Esophagus muscularis mucosa (tissue), 4 donors: ENCODE measurements at regions not wholly inside any gene's neighbourhood (a gene's known extent, or its start where the extent isn't known, plus 50 kb on each side); places are given as distances from the start of the nearest gene placed in this dataset.
"Not testable (repeated sequence)": the region's sequence is repeated elsewhere in the genome, so short reads cannot be mapped to it uniquely, and the experiment has no call there.

Experiments
- DNase-seq: peaks from one replicate; pipeline ENCODE4 v3.0.0-alpha.2; 2017; ENCODE audit errors: extremely low spot score
- H3K27ac ChIP-seq, 4 donors: fragments of 200-600 bp; sonication (generic); replicated peaks in 1 of 4; 1 replicate in 3 of 4; 2 replicates in 1 of 4; pipeline ENCODE4 v1.5.1; 2016 to 2019; ENCODE audit warnings: mild to moderate bottlenecking in 1 of 4
- H3K27me3 ChIP-seq, 4 donors: fragments of 200-600 bp; sonication (generic); one replicate each; pipeline versions ENCODE4 v1.5.1 to v1.6.0; 2016 to 2019
- H3K36me3 ChIP-seq, 4 donors: fragments of 200-600 bp; sonication (generic); one replicate each; pipeline ENCODE4 v1.5.1; 2016 to 2019
- H3K4me1 ChIP-seq, 4 donors: fragments of 200-600 bp; sonication (generic); one replicate each; pipeline ENCODE4 v1.5.1; 2016 to 2019
- H3K4me3 ChIP-seq, 4 donors: fragments of 200-600 bp; sonication (generic); 1 replicate in 2 of 4; 2 replicates in 2 of 4; pipeline ENCODE4 v1.5.1; 2016 to 2019; ENCODE audit warnings: mild to moderate bottlenecking in 4 of 4, moderate library complexity in 1 of 4
- H3K9me3 ChIP-seq, 4 donors: fragments of 200-600 bp; sonication (generic); 1 replicate in 3 of 4; 2 replicates in 1 of 4; pipeline ENCODE4 v1.5.1; 2016 to 2019
- EP300 ChIP-seq: sonication (generic); formaldehyde crosslinking; IDR thresholded peaks from one replicate; pipeline ENCODE4 v1.6.1; 2017; ENCODE audit warnings: antibody characterized with exemption
- POLR2A ChIP-seq: fragments of 450-650 bp; IDR thresholded peaks from one replicate; pipeline ENCODE4 v1.6.1; 2017; ENCODE audit warnings: antibody characterized with exemption, moderate library complexity, mild to moderate bottlenecking, low read depth
- POLR2AphosphoS5 ChIP-seq, 2 donors: sonication (generic); formaldehyde crosslinking; IDR thresholded peaks; one replicate each; pipeline ENCODE4 v1.6.1; 2017; ENCODE audit warnings: antibody characterized with exemption in 2 of 2
- WGBS: methylation state at CpG from one replicate; pipeline ENCODE4 v1.1.5; 2018; 5-methylcytosine and 5-hydroxymethylcytosine counted together
- intact Hi-C: fragments of 100-400 bp; cut with DNase I; formaldehyde crosslinking; loops from one replicate; pipeline ENCODE4 v1.15.1; 2023
- TF ChIP-seq, protein P1 (sequence below), 3 experiments: fragments of 200-600 bp in 2 of 3; fragments of 450-650 bp in 1 of 3; sonication (generic) in 2 of 3; IDR thresholded peaks; one replicate each; pipeline ENCODE4 v1.5.1; 2017 to 2019; ENCODE audit warnings: antibody characterized with exemption in 3 of 3, mild to moderate bottlenecking in 2 of 3, moderate library complexity in 1 of 3

DNA sequence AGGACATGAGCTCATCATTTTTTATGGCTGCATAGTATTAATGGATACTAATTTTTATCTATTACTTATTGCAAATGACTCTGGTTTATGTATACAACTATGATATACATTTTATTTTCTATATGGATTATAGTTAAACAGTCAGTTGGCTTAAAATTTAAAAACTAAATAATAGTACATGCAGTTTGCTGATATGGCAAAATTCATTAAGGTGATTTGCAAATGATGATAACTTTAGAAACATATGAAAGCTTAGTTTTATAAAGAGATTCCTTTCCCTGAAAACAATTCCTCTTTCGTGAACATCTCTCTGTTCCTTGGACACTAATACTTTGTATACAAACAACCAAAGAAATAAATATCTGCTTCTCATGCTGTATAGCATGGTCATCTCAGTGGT, 165.5 kb upstream of the SEMA3E start:
- no peaks in the 10 kb centered on the region for H3K4me1 ChIP-seq
- WGBS, result 93% methylated on average over 1 of the region's 1 CpG
- H3K27me3 ChIP-seq, result no peaks in the 10 kb centered on the region

DNA sequence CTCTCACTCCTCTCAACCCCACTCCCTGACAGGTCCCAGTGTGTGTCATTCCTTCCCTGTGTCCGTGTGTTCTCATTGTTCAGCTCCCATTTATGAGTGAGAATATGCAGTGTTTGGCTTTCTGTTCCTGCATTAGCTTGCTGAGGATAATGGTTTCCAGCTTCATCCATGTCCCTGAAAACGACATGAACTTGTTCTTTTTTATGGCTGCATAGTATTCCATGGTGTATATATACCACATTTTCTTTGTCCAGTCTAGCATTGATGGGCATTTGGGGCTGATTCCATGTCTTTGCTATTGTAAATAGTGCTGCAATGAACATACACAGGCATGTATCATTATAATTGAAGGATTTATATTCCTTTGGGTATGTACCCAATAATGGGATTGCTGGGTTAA, 163.6 kb upstream of the SEMA3E start:
- H3K36me3 ChIP-seq, intact Hi-C loops, H3K4me1 ChIP-seq, H3K27ac ChIP-seq, DNase-seq, H3K27me3 ChIP-seq, H3K4me3 ChIP-seq, H3K9me3 ChIP-seq: not testable (repeated sequence)
- WGBS, result 91% methylated on average over 2 of the region's 2 CpGs

More for the DNA sequence above, 165.5 kb upstream of the SEMA3E start:
- TF ChIP-seq POLR2AphosphoS5 (IDR thresholded peaks at IDR 0.05) (no peak), POLR2A (no peak), EP300 (no peak)
- TF ChIP-seq, protein P1, sequence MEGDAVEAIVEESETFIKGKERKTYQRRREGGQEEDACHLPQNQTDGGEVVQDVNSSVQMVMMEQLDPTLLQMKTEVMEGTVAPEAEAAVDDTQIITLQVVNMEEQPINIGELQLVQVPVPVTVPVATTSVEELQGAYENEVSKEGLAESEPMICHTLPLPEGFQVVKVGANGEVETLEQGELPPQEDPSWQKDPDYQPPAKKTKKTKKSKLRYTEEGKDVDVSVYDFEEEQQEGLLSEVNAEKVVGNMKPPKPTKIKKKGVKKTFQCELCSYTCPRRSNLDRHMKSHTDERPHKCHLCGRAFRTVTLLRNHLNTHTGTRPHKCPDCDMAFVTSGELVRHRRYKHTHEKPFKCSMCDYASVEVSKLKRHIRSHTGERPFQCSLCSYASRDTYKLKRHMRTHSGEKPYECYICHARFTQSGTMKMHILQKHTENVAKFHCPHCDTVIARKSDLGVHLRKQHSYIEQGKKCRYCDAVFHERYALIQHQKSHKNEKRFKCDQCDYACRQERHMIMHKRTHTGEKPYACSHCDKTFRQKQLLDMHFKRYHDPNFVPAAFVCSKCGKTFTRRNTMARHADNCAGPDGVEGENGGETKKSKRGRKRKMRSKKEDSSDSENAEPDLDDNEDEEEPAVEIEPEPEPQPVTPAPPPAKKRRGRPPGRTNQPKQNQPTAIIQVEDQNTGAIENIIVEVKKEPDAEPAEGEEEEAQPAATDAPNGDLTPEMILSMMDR (IDR thresholded peaks at IDR 0.05), result no peak
- H3K9me3 ChIP-seq, result no peaks in the 10 kb centered on the region
- DNase-seq, result no peak
- no peak overlapping the region for H3K4me3 ChIP-seq
- H3K36me3 ChIP-seq, result no peaks in the 10 kb centered on the region
- H3K27ac ChIP-seq, result no peak overlapping the region
- intact Hi-C loops, result no loop called here

DNA sequence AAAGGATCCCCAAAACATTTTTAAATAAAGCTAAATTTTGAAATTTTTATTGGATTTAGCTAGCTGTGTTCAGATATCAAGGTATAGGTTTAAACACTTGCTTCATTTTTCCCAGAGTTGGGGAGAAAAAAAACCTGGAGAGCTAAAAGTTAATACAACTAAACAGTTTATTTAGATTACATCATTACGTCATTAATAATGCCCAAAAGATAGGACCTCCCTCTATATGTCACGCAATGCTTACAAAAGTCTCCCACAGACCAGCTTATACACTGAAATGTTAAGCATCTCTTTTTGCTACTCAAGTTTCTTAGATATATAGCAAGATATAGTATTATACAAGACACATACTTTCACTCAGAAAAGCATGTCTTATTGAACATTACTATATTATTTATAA, 160.0 kb upstream of the SEMA3E start:
- Histone ChIP-seq H3K36me3 (no peaks in the 10 kb centered on the region), H3K4me1 (no peaks in the 10 kb centered on the region), H3K9me3 (no peaks in the 10 kb centered on the region), H3K27me3 (no peaks in the 10 kb centered on the region), H3K27ac (no peak overlapping the region), H3K4me3 (no peak overlapping the region)
- DNase-seq, result no peak
- TF ChIP-seq POLR2AphosphoS5 (IDR thresholded peaks at IDR 0.05) (no peak), POLR2A (no peak), EP300 (no peak)
- TF ChIP-seq, protein P1 (IDR thresholded peaks at IDR 0.05), result no peak
- intact Hi-C loops, result no loop called here
- 60% methylated on average over 2 of the region's 2 CpGs for WGBS

DNA sequence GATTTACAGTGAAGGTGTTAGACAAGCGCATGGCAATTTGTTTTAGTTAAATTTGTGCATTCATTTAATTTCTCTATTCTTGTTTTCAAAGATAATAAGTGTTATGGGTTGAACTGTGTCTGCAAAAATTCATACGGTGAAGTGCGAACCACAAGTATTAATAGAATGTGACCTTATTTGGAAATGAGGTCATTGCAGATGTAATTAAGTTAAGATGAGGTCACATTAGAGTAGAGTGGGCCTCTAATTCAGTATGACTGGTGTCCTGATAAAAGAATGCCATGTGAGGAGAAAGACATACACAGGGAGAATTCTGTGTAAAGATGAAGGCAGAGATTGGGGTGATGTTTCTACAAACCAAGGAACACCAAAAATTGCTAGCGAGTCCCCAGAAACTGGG, 158.8 kb upstream of the SEMA3E start:
- Histone ChIP-seq H3K4me3 (no peak overlapping the region), H3K9me3 (no peaks in the 10 kb centered on the region), H3K27me3 (no peaks in the 10 kb centered on the region), H3K4me1 (no peaks in the 10 kb centered on the region), H3K36me3 (no peaks in the 10 kb centered on the region), H3K27ac (no peak overlapping the region)
- intact Hi-C loops, result no loop called here
- 69% methylated on average over 4 of the region's 4 CpGs for WGBS
- DNase-seq, result no peak
- TF ChIP-seq, protein P1 (IDR thresholded peaks at IDR 0.05), result no peak
- no peak for TF ChIP-seq EP300
- no peak for TF ChIP-seq POLR2AphosphoS5 (IDR thresholded peaks at IDR 0.05)
- TF ChIP-seq POLR2A, result no peak

DNA sequence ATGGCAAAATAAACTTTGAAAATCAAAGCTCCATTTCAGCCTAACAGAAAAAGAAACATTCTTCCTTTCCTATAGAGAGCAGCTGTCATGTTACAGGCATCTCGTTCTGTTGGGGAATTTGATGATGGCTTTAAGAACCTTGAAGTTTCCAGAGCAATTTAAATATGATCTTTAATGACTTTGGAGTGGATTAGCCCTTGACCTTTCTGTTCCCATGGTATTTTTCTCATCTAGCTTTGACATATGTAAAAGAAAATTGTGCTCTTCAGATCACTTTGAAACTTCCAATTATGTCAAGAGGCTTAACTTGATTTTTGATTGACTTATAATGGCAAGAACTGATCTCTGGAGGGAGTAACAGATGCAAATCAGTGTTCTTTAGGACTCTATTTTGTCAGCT, 157.6 kb upstream of the SEMA3E start:
- Histone ChIP-seq H3K4me3 (no peak overlapping the region), H3K27me3 (no peaks in the 10 kb centered on the region), H3K4me1 (no peaks in the 10 kb centered on the region), H3K36me3 (no peaks in the 10 kb centered on the region), H3K9me3 (no peaks in the 10 kb centered on the region), H3K27ac (no peak overlapping the region)
- WGBS, result 53% methylated on average over 1 of the region's 1 CpG
- TF ChIP-seq POLR2AphosphoS5 (IDR thresholded peaks at IDR 0.05), result no peak
- TF ChIP-seq, protein P1 (IDR thresholded peaks at IDR 0.05), result no peak
- no peak for TF ChIP-seq POLR2A
- DNase-seq, result no peak
- intact Hi-C loops, result no loop called here
